SK-N-SH (cell line): ENCODE measurements at regions not wholly inside any gene's neighbourhood (a gene's known extent, or its start where the extent isn't known, plus 50 kb on each side); places are given as distances from the start of the nearest gene placed in this dataset.

Experiments used
- CTCF ChIA-PET: fragments of 300-600, 350-600 bp; formaldehyde crosslinking; extraction: SDS; loops from one replicate; lab custom pipeline; 2021; lab: Yijun Ruan, JAX
- POLR2A ChIA-PET: fragments of 350-600 bp; sonication (Branson Sonifier 250); formaldehyde crosslinking; extraction: SDS; loops from one replicate; lab custom pipeline; 2020; ENCODE audit warnings: antibody characterized with exemption, inconsistent platforms; lab: Yijun Ruan, JAX
- DNase-seq: peaks from one replicate; pipeline ENCODE4 v3.0.0; 2012
- H2AFZ ChIP-seq: fragments of 200-600 bp; sonication (generic); 2 replicates; pipeline ENCODE4 v1.8.1; 2016; ENCODE audit warnings: antibody characterized with exemption, mild to moderate bottlenecking, low read depth
- H3F3A ChIP-seq: fragments of 200-600 bp; sonication (generic); replicated peaks from 2 replicates; pipeline ENCODE3; 2016; ENCODE audit warnings: antibody characterized with exemption, mild to moderate bottlenecking; ENCODE audit not compliant: insufficient read depth
- H3K27ac ChIP-seq, 2 experiments: fragments of 200-500 bp in 1 of 2; fragments of 200-600 bp in 1 of 2; sonication (Bioruptor generic) in 1 of 2; sonication (generic), shearing (Covaris generic) in 1 of 2; 2 replicates each; pipeline versions ENCODE4 v1.5.1 to v1.6.1; 2014 to 2016; ENCODE audit warnings: low read depth in 2 of 2, inconsistent platforms in 1 of 2, low read length in 1 of 2, mild to moderate bottlenecking in 1 of 2, mixed read lengths in 1 of 2
- H3K27me3 ChIP-seq: fragments of 200-600 bp; sonication (generic), shearing (Covaris generic); 2 replicates; pipeline ENCODE4 v1.6.1; 2016; ENCODE audit warnings: mixed run types; ENCODE audit not compliant: insufficient read depth
- H3K36me3 ChIP-seq, 2 experiments: fragments of 200-500 bp in 1 of 2; fragments of 200-600 bp in 1 of 2; sonication (Bioruptor generic) in 1 of 2; sonication (generic) in 1 of 2; replicated peaks in 1 of 2; 2 replicates each; pipeline versions ENCODE3 to v1.5.1; 2014 to 2016; ENCODE audit warnings: low read length in 1 of 2, mild to moderate bottlenecking in 1 of 2; ENCODE audit not compliant: insufficient read depth in 2 of 2, control insufficient read depth in 1 of 2
- H3K4me1 ChIP-seq, 2 experiments: fragments of 200-500 bp in 1 of 2; fragments of 200-600 bp in 1 of 2; sonication (Bioruptor generic) in 1 of 2; sonication (generic), shearing (Covaris generic) in 1 of 2; 2 replicates each; pipeline versions ENCODE4 v1.5.1 to v1.6.1; 2014 to 2016; ENCODE audit warnings: low read depth in 1 of 2, low read length in 1 of 2, mixed run types in 1 of 2; ENCODE audit not compliant: insufficient read depth in 2 of 2, control insufficient read depth in 1 of 2
- H3K4me2 ChIP-seq: fragments of 200-600 bp; sonication (generic), shearing (Covaris generic); 2 replicates; pipeline ENCODE4 v1.6.1; 2017; ENCODE audit warnings: mixed run types
- H3K4me3 ChIP-seq, 2 experiments: fragments of 200-500 bp in 1 of 2; fragments of 200-600 bp in 1 of 2; sonication (Bioruptor generic) in 1 of 2; sonication (generic), shearing (Covaris generic) in 1 of 2; 2 replicates each; pipeline versions ENCODE4 v1.5.1 to v1.8.1; 2014 to 2016; ENCODE audit warnings: low read depth in 2 of 2, inconsistent platforms in 1 of 2, low read length in 1 of 2, mild to moderate bottlenecking in 1 of 2, mixed read lengths in 1 of 2, moderate library complexity in 1 of 2
- H3K79me2 ChIP-seq: fragments of 200-600 bp; sonication (generic); 2 replicates; pipeline ENCODE4 v1.8.1; 2017; ENCODE audit warnings: mild to moderate bottlenecking; ENCODE audit not compliant: insufficient read depth
- H3K9ac ChIP-seq: fragments of 200-600 bp; sonication (generic); 2 replicates; pipeline ENCODE4 v1.6.1; 2017; ENCODE audit warnings: mixed run types
- H3K9me2 ChIP-seq: fragments of 200-600 bp; sonication (generic); 2 replicates; pipeline ENCODE4 v1.6.1; 2017; ENCODE audit warnings: mixed run types
- H3K9me3 ChIP-seq: fragments of 200-600 bp; sonication (generic); 2 replicates; pipeline ENCODE4 v1.6.1; 2017; ENCODE audit warnings: mixed run types, mild to moderate bottlenecking, moderate library complexity
- H4K20me1 ChIP-seq: fragments of 200-600 bp; sonication (generic); 2 replicates; pipeline ENCODE4 v1.6.1; 2017; ENCODE audit warnings: mild to moderate bottlenecking, mixed run types; ENCODE audit not compliant: insufficient read depth
- CHD2 ChIP-seq: fragments of 150-350 bp; IDR thresholded peaks from 2 replicates; pipeline ENCODE4 v1.6.1; 2018; ENCODE audit warnings: low read length; ENCODE audit not compliant: partially characterized antibody
- ELF1 ChIP-seq: IDR thresholded peaks from 2 replicates; pipeline ENCODE4 v1.4.0; 2012
- EP300 ChIP-seq, 2 experiments: IDR thresholded peaks; 2 replicates each; pipeline versions ENCODE4 v1.4.0 to v1.6.1; 2012; ENCODE audit warnings: borderline replicate concordance in 1 of 2, low read depth in 1 of 2, low read length in 1 of 2
- FOSL2 ChIP-seq: IDR thresholded peaks from 2 replicates; pipeline ENCODE4 v1.4.0; 2012; ENCODE audit warnings: low read depth, mild to moderate bottlenecking, moderate library complexity, borderline replicate concordance
- FOXJ3 ChIP-seq: sonication (generic); formaldehyde crosslinking; IDR thresholded peaks from 2 replicates; pipeline ENCODE4 v1.5.1; 2020; ENCODE audit warnings: mild to moderate bottlenecking, missing genetic modification reagents
- FOXM1 ChIP-seq: IDR thresholded peaks from 2 replicates; pipeline ENCODE4 v1.4.0; 2012; ENCODE audit warnings: low read depth, mild to moderate bottlenecking
- GABPA ChIP-seq: IDR thresholded peaks from 2 replicates; pipeline ENCODE4 v1.4.0; 2012; ENCODE audit warnings: low read depth, mild to moderate bottlenecking
- JUND ChIP-seq: IDR thresholded peaks from 2 replicates; pipeline ENCODE4 v1.4.0; 2012
- MAX ChIP-seq: IDR thresholded peaks from 2 replicates; pipeline ENCODE4 v1.4.0; 2012; ENCODE audit warnings: low read depth
- MEF2A ChIP-seq: IDR thresholded peaks from 2 replicates; pipeline ENCODE4 v1.4.0; 2012; ENCODE audit warnings: low read depth, borderline replicate concordance
- MXI1 ChIP-seq: IDR thresholded peaks from 2 replicates; pipeline ENCODE4 v1.6.1; 2012; ENCODE audit warnings: mild to moderate bottlenecking, low read depth, low read length, improper control_type of control experiment
- PBX3 ChIP-seq: IDR thresholded peaks from 2 replicates; pipeline ENCODE4; 2012
- RAD21 ChIP-seq: IDR thresholded peaks from 2 replicates; pipeline ENCODE4 v1.6.1; 2012; ENCODE audit warnings: mild to moderate bottlenecking, low read length
- RCOR1 ChIP-seq: fragments of 150-350 bp; IDR thresholded peaks from 2 replicates; pipeline ENCODE4 v1.6.1; 2017; ENCODE audit warnings: antibody characterized with exemption, low read length
- REST ChIP-seq: IDR thresholded peaks from 2 replicates; pipeline ENCODE4 v1.6.1; 2012; ENCODE audit warnings: mild to moderate bottlenecking, low read depth, low read length, moderate library complexity
- RFX5 ChIP-seq: IDR thresholded peaks from 2 replicates; pipeline ENCODE4 v1.6.1; 2012; ENCODE audit warnings: mild to moderate bottlenecking, improper control_type of control experiment, low read length
- SMC3 ChIP-seq: IDR thresholded peaks from 2 replicates; pipeline ENCODE4 v1.6.1; 2012; ENCODE audit warnings: low read depth, low read length, improper control_type of control experiment
- TEAD4 ChIP-seq: IDR thresholded peaks from 2 replicates; pipeline ENCODE4 v1.4.0; 2012; ENCODE audit warnings: mild to moderate bottlenecking, borderline replicate concordance; ENCODE audit not compliant: insufficient read depth
- WGBS: methylation state at CpG from one replicate; pipeline ENCODE4 v1.1.6; 2017; ENCODE audit warnings: low lambda C conversion rate; 5-methylcytosine and 5-hydroxymethylcytosine counted together
- TF ChIP-seq, protein P1 (sequence below): fragments of 150-350 bp; IDR thresholded peaks from 2 replicates; pipeline ENCODE4 v1.6.1; 2016; ENCODE audit warnings: mild to moderate bottlenecking, low read depth, low read length

- Histone ChIP-seq H3K4me3 (no peak overlapping the region), H3K27ac (no peak overlapping the region), H4K20me1 (no peaks in the 10 kb centered on the region), H3K9ac (no peak overlapping the region), H3F3A (no peaks in the 10 kb centered on the region), H3K9me3 (no peaks in the 10 kb centered on the region), H3K36me3 (no peaks in the 10 kb centered on the region), H3K4me2 (no peak overlapping the region), H2AFZ (no peak overlapping the region), H3K4me1 (no peaks in the 10 kb centered on the region), H3K27me3 (no peaks in the 10 kb centered on the region), H3K9me2 (no peaks in the 10 kb centered on the region), H3K79me2 (no peaks in the 10 kb centered on the region)
- CTCF ChIA-PET = interaction anchor here (1.2 to 1.4 kb wide), 3 partner anchors 8 to 11 kb away, joined by 3 to 7 read pairs (median 4); no protein-coding TSS in a partner anchor
- POLR2A ChIA-PET = no interaction called here
- DNase-seq = no peak
- no peak for TF ChIP-seq MXI1
- no peak for TF ChIP-seq FOSL2
- TF ChIP-seq CHD2 = no peak
- no peak for TF ChIP-seq ELF1
- no peak for TF ChIP-seq JUND
- TF ChIP-seq FOXJ3 (CRISPR knock-in tag) = no peak
- TF ChIP-seq PBX3 = no peak
- TF ChIP-seq, protein P1, sequence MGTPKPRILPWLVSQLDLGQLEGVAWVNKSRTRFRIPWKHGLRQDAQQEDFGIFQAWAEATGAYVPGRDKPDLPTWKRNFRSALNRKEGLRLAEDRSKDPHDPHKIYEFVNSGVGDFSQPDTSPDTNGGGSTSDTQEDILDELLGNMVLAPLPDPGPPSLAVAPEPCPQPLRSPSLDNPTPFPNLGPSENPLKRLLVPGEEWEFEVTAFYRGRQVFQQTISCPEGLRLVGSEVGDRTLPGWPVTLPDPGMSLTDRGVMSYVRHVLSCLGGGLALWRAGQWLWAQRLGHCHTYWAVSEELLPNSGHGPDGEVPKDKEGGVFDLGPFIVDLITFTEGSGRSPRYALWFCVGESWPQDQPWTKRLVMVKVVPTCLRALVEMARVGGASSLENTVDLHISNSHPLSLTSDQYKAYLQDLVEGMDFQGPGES = no peak
- TF ChIP-seq RAD21 = no peak
- TF ChIP-seq RFX5 = no peak
- no peak for TF ChIP-seq GABPA
- no peak for TF ChIP-seq EP300 (IDR thresholded peaks at IDR 0.05; ENCODE audit: borderline replicate concordance in 1 of 2, low read depth in 1 of 2, low read length in 1 of 2)
- no peak for TF ChIP-seq MAX
- TF ChIP-seq SMC3 = no peak
- no peak for TF ChIP-seq MEF2A
- TF ChIP-seq RCOR1 = no peak
- TF ChIP-seq FOXM1 = no peak
- no peak for TF ChIP-seq REST
- no peak for TF ChIP-seq TEAD4
- WGBS = 66% methylated on average over 2 of the region's 2 CpGs
Measured at GRCh38 chr1:101465941-101466340, 229.1 kb downstream of the S1PR1 start.
